Heart left ventricle (tissue), 13 donors: ENCODE measurements at regions not wholly inside any gene's neighbourhood (a gene's known extent, or its start where the extent isn't known, plus 50 kb on each side); places are given as distances from the start of the nearest gene placed in this dataset.

Experiments
- CTCF ChIP-seq, 12 donors: fragments of 200-600 bp; sonication (generic) in 4 of 12; IDR thresholded peaks; one replicate each; pipeline versions ENCODE4 v1.5.0 to v1.8.0; 2018 to 2022; ENCODE audit warnings: antibody characterized with exemption in 12 of 12, mild to moderate bottlenecking in 5 of 12
- POLR2A ChIP-seq, 2 donors: fragments of 450-650 bp; IDR thresholded peaks; one replicate each; pipeline ENCODE4 v1.6.1; 2017; ENCODE audit warnings: antibody characterized with exemption in 2 of 2, mild to moderate bottlenecking in 2 of 2, moderate library complexity in 2 of 2
- donor health status: ischemic (EF 13 %, LVEDD 7.1; RV severe dilation, severe dysfunction).
- donor health status: DM: no; HTN: yes; CAD: no.
- donor health status: DM: no; HTN: no; CAD: no.
- donor health status: ischemic (EF 25% LVEDD 6.9; RV normal size, moderate dysfunction).
- donor health status: ischemic (EF 25% LVEDD 5.7; RV mildly dilated, moderate dysfunction).
- donor health status: ischemic (EF 35%, LVEDD 5.7; RV mildly dilated, moderate dysfunction).
- donor health status: nonischemic (EF 11% LVEDD 7.7; RV severe dilation, severe dysfunction).
- donor health status: DM: yes; HTN: yes; CAD: no.
- donor health status: PGD.
- donor health status: ischemic (EF 29% LVEDD 5.4; RV normal size, mild dysfunction).
- donor health status: nonischemic (EF 23%, LVEDD 6.1; RV moderate dilation, normal function).

GRCh38 chr9:108569624-108570023 is 286.2 kb downstream of the ACTL7B start:
- TF ChIP-seq CTCF (IDR thresholded peaks at IDR 0.05) (no peak), POLR2A (IDR thresholded peaks at IDR 0.05) (no peak)
